HG03565 (cell line): ENCODE measurements at regions not wholly inside any gene's neighbourhood (a gene's known extent, or its start where the extent isn't known, plus 50 kb on each side); places are given as distances from the start of the nearest gene placed in this dataset.

Experiments
- ATAC-seq: cut with Tn5 transposase; IDR thresholded peaks from one replicate; pipeline ENCODE4 v1.9.1; 2021; ENCODE audit warnings: mild to moderate bottlenecking, moderate library complexity; ENCODE audit not compliant: unreplicated experiment

GRCh38 chr18:2425426-2426317 is 145.6 kb downstream of the METTL4 start:
- no peak for ATAC-seq

GRCh38 chr18:2430191-2430590 is 141.1 kb downstream of the METTL4 start:
- ATAC-seq = no peak

- ATAC-seq = no peak
These were observed 139.5 kb downstream of the METTL4 start for GRCh38 chr18:2431806-2432205.

- ATAC-seq = no peak
These were observed 137.9 kb downstream of the METTL4 start for GRCh38 chr18:2433366-2433765.

GRCh38 chr18:2441544-2441943 is 129.8 kb downstream of the METTL4 start:
- ATAC-seq = no peak

GRCh38 chr18:2442006-2442405 is 129.3 kb downstream of the METTL4 start:
- no peak for ATAC-seq

GRCh38 chr18:2442726-2443275 is 128.5 kb downstream of the METTL4 start:
- no peak for ATAC-seq

- ATAC-seq = no peak
These were observed 127.0 kb downstream of the METTL4 start for GRCh38 chr18:2444201-2444875.

GRCh38 chr18:2448565-2449151 is 122.6 kb downstream of the METTL4 start:
- ATAC-seq = no peak

GRCh38 chr18:2451556-2451955 is 119.7 kb downstream of the METTL4 start:
- no peak for ATAC-seq

GRCh38 chr18:2459886-2460285 is 111.4 kb downstream of the METTL4 start:
- no peak for ATAC-seq

GRCh38 chr18:2466978-2467377 is 104.3 kb downstream of the METTL4 start:
- ATAC-seq = no peak

GRCh38 chr18:2468051-2468450 is 103.3 kb downstream of the METTL4 start:
- no peak for ATAC-seq

- ATAC-seq = no peak
These were observed 99.8 kb downstream of the METTL4 start for GRCh38 chr18:2471523-2471922.

- ATAC-seq = no peak
These were observed 92.6 kb downstream of the METTL4 start for GRCh38 chr18:2478662-2479061.

GRCh38 chr18:2480536-2480935 is 90.8 kb downstream of the METTL4 start:
- ATAC-seq = no peak

GRCh38 chr18:2482706-2483475 is 88.4 kb downstream of the METTL4 start:
- no peak for ATAC-seq

GRCh38 chr18:2485983-2486382 is 85.3 kb downstream of the METTL4 start:
- ATAC-seq = no peak

- ATAC-seq = no peak
These were observed 84.9 kb downstream of the METTL4 start for GRCh38 chr18:2486426-2486825.
